ENCODE measurements at regions not wholly inside any gene's neighbourhood (a gene's known extent, or its start where the extent isn't known, plus 50 kb on each side); places are given as distances from the start of the nearest gene placed in this dataset.
"Not testable (repeated sequence)": the region's sequence is repeated elsewhere in the genome, so short reads cannot be mapped to it uniquely, and the experiment has no call there.

- no peak for DNase-seq (ENCODE audit: low read depth)
These were observed 121.1 kb downstream of the PDCD6IP start for GRCh38 chr3:33919312-33920120.

GRCh38 chr3:33920511-33920910 lies 122.1 kb downstream of the PDCD6IP start:
- DNase-seq (ENCODE audit: low read depth): no peak

- DNase-seq (ENCODE audit: low read depth): no peak
These were observed 123.2 kb downstream of the PDCD6IP start for GRCh38 chr3:33921608-33922007.

DNA sequence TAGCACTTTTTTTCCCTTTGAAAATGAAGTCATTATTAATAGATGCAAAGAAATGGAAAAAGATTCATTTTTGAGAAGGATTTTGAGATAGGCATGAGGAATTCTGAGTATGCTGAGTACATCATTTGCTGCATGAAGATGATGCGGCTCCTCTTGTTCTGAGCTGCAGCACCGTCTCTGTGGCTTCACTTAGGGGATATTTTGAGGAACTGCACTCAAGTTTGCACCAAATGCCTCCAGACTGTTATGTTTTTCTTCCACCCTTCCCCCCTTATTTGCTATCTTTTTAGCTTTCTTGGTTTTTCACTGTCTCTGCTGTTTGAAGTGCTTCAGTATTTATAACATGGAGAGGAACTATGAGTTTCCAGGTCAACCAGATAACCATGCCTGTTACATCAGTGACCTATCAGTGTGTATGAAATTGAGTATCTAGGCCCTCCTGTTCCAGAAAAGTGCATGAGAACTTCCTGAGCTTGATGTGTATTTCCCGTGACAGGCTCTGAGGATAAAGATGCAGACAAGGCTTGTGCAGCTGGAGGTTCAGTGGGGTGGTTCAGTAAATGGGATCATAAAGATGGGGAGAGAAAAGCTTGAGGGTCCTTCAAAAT lies 128.7 kb downstream of the PDCD6IP start:
- DNase-seq (ENCODE audit: low read depth): no peak

GRCh38 chr3:33929813-33930212 lies 131.4 kb downstream of the PDCD6IP start:
- no peak for DNase-seq (ENCODE audit: low read depth)

DNA sequence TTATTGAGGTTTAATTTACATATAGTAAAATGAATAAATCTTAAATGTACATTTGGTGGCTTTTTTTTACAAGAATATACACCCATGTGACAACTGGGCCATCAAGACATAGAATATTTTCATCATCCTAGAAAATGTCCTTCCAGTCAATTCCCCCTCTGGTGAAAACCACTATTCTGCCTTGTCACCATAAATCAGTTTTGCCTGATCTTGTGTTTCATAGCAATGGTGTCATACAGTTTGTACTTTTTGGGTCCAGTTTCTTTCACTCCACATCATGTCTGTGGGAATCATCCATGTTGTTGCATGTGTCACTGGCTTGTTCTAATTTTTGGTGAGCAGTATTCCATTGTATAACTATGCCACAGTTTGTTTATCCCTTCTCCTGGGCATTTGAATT lies 133.1 kb downstream of the PDCD6IP start:
- no peak for DNase-seq (ENCODE audit: low read depth)

- DNase-seq (ENCODE audit: low read depth): no peak
These were observed 133.8 kb downstream of the PDCD6IP start for GRCh38 chr3:33932010-33932764.

DNA sequence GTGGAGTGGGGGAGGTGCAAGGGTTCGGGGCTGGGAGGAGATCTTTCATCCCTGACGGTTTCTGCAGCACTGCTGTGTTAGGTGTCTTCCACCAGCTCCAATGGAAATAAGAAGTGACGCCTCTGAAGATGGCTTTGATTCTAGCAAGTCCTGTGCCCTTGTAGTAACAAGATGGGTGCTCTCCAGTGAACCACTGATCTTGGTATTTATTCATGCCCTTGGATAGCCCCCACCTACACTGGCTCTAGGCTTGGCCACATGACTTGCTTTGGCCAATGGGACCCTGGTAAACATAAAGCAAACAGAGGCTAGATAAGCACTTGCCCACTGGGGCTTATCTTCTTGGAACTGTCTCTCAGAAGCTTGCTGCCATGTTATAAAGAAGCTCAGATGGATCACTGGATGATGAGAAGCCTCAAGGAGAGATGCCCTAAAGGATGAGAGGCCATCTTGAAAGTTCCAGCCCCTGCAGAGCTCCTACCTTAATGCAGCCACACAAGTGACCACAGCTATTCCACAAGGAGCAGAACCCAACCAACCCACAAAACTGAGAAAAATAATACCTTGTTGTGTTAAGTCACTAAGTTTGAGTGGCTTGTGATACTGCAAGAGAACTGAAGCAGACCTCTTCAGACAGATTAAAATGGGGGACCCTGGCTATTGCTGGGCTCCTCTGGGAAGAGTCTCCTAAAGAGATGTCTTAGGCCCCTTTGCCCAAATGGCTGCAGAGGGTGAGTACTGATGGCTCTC lies 137.9 kb downstream of the PDCD6IP start:
- no peak for DNase-seq (ENCODE audit: low read depth)

GRCh38 chr3:33936921-33937525 lies 138.6 kb downstream of the PDCD6IP start:
- no peak for DNase-seq (ENCODE audit: low read depth)

DNA sequence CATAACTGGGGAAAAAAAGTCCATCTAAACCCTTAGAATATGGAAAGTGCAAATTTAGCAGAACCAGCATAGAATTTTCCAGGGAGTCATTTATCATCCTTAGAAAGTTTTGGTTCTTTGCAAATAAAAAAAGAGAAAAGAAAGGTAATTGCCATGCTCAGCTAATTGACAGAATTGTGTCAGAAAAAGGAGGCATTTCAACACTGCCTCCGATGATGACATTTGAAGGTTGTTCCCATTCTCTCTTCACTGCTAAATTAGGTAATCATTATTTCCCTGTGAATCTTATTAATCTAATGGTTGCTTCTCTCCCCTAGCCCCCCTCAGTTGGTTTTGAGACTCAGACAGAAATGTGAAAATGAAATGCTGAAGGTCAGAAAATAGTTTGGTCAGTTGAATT lies 139.2 kb downstream of the PDCD6IP start:
- no peak for DNase-seq (ENCODE audit: low read depth)

DNA sequence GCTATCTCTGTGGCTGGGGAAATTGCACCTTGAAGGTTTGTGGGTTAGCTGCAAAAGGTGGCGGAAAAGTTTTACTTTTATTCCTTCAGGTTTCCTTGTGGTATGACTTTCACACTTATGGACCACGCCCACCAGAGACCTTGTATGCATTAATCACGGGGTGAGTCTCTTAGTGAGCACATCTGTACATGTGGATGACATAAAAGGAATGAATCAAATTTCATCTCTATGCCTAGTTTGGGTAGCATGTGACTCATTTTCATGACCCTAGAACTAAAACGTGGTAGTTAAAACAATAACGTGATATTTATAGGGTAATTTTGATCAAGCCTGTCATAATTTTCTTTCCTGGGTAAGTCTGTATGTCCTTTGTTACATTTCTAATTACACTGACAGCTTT lies 141.7 kb downstream of the PDCD6IP start:
- no peak for DNase-seq (ENCODE audit: low read depth)

GRCh38 chr3:33940736-33941135 lies 142.3 kb downstream of the PDCD6IP start:
- DNase-seq (ENCODE audit: low read depth): no peak

DNA sequence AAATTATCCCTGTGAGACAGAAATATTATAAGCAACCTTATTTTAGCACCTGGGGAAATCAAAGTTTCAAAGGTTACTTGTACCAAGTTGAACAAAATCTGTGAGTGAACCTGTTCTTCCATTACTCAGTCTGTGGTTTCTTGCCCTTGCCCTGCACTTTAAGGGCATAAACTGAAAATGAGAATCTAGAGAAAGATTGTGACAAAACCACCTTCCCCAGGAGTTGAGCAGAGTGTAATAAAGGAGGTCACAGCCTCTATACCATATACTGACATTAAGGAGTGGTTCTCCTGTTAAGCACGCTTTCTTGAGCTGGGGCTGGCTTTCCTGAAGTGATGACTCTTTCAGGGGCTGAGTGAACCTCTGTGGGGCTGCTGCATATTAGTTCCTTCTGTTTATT lies 143.4 kb downstream of the PDCD6IP start:
- no peak for DNase-seq (ENCODE audit: low read depth)

DNA sequence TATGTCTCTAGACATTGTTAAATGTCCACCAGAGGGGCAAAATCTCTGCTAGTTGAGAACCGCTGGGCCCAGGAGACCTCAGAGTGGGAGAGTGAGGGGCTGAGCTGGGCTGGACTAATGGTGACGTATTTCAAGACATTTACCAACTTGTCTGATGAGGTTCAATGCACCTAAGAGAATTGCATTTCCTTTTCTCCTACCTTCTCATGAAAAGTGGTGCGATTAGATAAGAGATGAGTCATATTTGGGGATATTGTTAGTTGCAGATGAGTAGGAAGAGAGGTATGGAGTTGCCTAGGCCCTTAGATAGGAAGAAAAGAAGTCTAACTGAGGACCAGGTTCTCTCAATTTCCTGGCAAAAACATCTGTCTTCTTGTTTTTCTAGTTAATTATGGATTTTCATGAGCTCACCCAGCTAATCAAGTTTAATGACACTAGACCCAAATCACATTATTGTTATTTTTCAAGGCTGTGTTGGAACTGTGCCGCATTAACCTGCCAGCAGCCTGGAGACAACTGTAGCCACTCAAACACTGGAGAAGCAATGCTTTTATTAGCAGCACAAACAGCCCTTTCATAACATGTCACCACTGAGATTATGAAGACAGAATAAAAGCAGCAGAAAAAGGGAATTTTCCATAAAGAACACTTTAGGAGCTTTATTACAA lies 144.2 kb downstream of the PDCD6IP start:
- DNase-seq (ENCODE audit: low read depth): no peak

GRCh38 chr3:33943277-33943676 lies 144.8 kb downstream of the PDCD6IP start:
- no peak for DNase-seq (ENCODE audit: low read depth)

GRCh38 chr3:33946612-33947011 lies 148.2 kb downstream of the PDCD6IP start:
- DNase-seq (ENCODE audit: low read depth): not testable (repeated sequence)

GRCh38 chr3:33947272-33948195 lies 149.1 kb downstream of the PDCD6IP start:
- DNase-seq (ENCODE audit: low read depth): no peak

GRCh38 chr3:33949074-33949473 lies 150.6 kb downstream of the PDCD6IP start:
- DNase-seq (ENCODE audit: low read depth): no peak

GRCh38 chr3:33954956-33955355 lies 156.5 kb downstream of the PDCD6IP start:
- DNase-seq (ENCODE audit: low read depth): no peak

DNA sequence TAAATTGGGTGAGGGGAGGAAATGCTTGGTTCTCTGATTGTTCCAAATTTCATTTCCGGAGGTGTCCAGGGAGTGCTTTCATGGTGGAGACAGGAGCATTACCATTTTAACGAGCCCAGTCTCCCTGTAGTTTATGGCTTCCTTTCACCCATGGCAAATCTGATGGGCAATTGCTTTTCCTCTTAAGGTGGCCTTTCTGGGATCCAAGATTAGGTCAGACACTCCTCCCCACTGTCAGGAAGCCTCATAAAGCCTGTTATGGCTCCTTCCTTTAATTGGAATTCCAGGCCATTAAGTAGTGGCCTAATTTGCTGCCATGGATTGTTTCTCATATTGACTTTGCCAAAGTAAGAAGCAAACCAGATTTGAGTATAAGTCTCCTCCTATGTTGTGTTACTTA lies 157.8 kb downstream of the PDCD6IP start:
- DNase-seq (ENCODE audit: low read depth): no peak
